ENCODE measurements at regions not wholly inside any gene's neighbourhood (a gene's known extent, or its start where the extent isn't known, plus 50 kb on each side); places are given as distances from the start of the nearest gene placed in this dataset.
A peak's percentile ranks its signal among the peaks of the same experiment; 100 is the strongest.

GRCh38 chr17:53996890-53997289, 174.2 kb downstream of the KIF2B start:
- no peak for DNase-seq
- TF ChIP-seq CTCF (IDR thresholded peaks at IDR 0.05) (no peak), POLR2A (IDR thresholded peaks at IDR 0.05) (no peak)
- H3K4me1 ChIP-seq, result no peaks in the 10 kb centered on the region

GRCh38 chr17:54007855-54008254, 185.1 kb downstream of the KIF2B start:
- Histone ChIP-seq H3K9me3 (no peaks in the 10 kb centered on the region), H3K27me3 (no peaks in the 10 kb centered on the region), H3K27ac (no peak overlapping the region), H3K4me1 (no peaks in the 10 kb centered on the region), H3K4me3 (no peak overlapping the region), H3K36me3 (no peaks in the 10 kb centered on the region)
- intact Hi-C loops (cut with DNase I), result no loop called here
- WGBS (ENCODE audit: insufficient coverage, low coverage, low lambda C conversion rate, missing lambda C conversion rate), result 51% methylated on average over 2 of the region's 2 CpGs
- ATAC-seq, result no peak
- TF ChIP-seq POLR2A (IDR thresholded peaks at IDR 0.05) (no peak), CTCF (IDR thresholded peaks at IDR 0.05) (peak in 1 of 4 donors; percentile 24)
- no peak for DNase-seq

More at GRCh38 chr17:53996890-53997289, 174.2 kb downstream of the KIF2B start:
- intact Hi-C loops (cut with DNase I), result no loop called here
- no peak overlapping the region for H3K27ac ChIP-seq
- no peaks in the 10 kb centered on the region for H3K9me3 ChIP-seq
- H3K4me3 ChIP-seq, result no peak overlapping the region
- H3K36me3 ChIP-seq, result no peaks in the 10 kb centered on the region
- H3K27me3 ChIP-seq, result no peaks in the 10 kb centered on the region
- no peak for ATAC-seq

GRCh38 chr17:54009502-54009901, 186.8 kb downstream of the KIF2B start:
- H3K9me3 ChIP-seq, result no peaks in the 10 kb centered on the region
- no peaks in the 10 kb centered on the region for H3K4me1 ChIP-seq
- intact Hi-C loops (cut with DNase I), result no loop called here
- no peaks in the 10 kb centered on the region for H3K27me3 ChIP-seq
- DNase-seq, result no peak
- 75% methylated on average over 4 of the region's 4 CpGs for WGBS (ENCODE audit: insufficient coverage, low coverage, low lambda C conversion rate, missing lambda C conversion rate)
- no peak overlapping the region for H3K27ac ChIP-seq
- no peaks in the 10 kb centered on the region for H3K36me3 ChIP-seq
- no peak for ATAC-seq
- no peak overlapping the region for H3K4me3 ChIP-seq
- TF ChIP-seq CTCF (IDR thresholded peaks at IDR 0.05) (no peak), POLR2A (IDR thresholded peaks at IDR 0.05) (no peak)

GRCh38 chr17:54013072-54013471, 190.3 kb downstream of the KIF2B start:
- Histone ChIP-seq H3K27ac (no peak overlapping the region), H3K27me3 (no peaks in the 10 kb centered on the region), H3K4me3 (no peak overlapping the region), H3K36me3 (no peaks in the 10 kb centered on the region), H3K4me1 (peaks cover 0 to 4% (median 0%) of the 10 kb centered on the region in 4 donors), H3K9me3 (no peaks in the 10 kb centered on the region)
- WGBS (ENCODE audit: insufficient coverage, low coverage, low lambda C conversion rate, missing lambda C conversion rate), result 45% methylated on average over 2 of the region's 2 CpGs
- intact Hi-C loops (cut with DNase I), result no loop called here
- DNase-seq (no peak), ATAC-seq (no peak)
- TF ChIP-seq POLR2A (IDR thresholded peaks at IDR 0.05), result no peak
- TF ChIP-seq CTCF (IDR thresholded peaks at IDR 0.05), result no peak

GRCh38 chr17:54015734-54016133, 193.0 kb downstream of the KIF2B start:
- Histone ChIP-seq H3K4me1 (peaks cover 0 to 4% (median 0%) of the 10 kb centered on the region in 4 donors), H3K9me3 (no peaks in the 10 kb centered on the region), H3K27me3 (no peaks in the 10 kb centered on the region), H3K27ac (no peak overlapping the region), H3K36me3 (no peaks in the 10 kb centered on the region), H3K4me3 (no peak overlapping the region)
- 67% methylated on average over 1 of the region's 2 CpGs for WGBS (ENCODE audit: insufficient coverage, low coverage, low lambda C conversion rate, missing lambda C conversion rate)
- ATAC-seq, result peak in 1 of 4 donors; percentile 62
- intact Hi-C loops (cut with DNase I), result no loop called here
- TF ChIP-seq POLR2A (IDR thresholded peaks at IDR 0.05), result no peak
- TF ChIP-seq CTCF (IDR thresholded peaks at IDR 0.05), result no peak
- DNase-seq, result peak in 1 of 3 donors; percentile 44

Measured in right lobe of liver (tissue), 6 donors.